HTR-8/SVneo (cell line): ENCODE measurements at regions not wholly inside any gene's neighbourhood (a gene's known extent, or its start where the extent isn't known, plus 50 kb on each side); places are given as distances from the start of the nearest gene placed in this dataset.
A peak's percentile ranks its signal among the peaks of the same experiment; 100 is the strongest.

Source experiments
- DNase-seq: peaks from one replicate; pipeline ENCODE4 v3.0.0; 2011; ENCODE audit warnings: low spot score, mixed read lengths; ENCODE audit not compliant: insufficient read length
- FAIRE-seq: peaks from 2 replicates; lab custom pipeline; 2011; peaks lifted over from hg19 to GRCh38; lab: Jason Lieb, UNC

DNA sequence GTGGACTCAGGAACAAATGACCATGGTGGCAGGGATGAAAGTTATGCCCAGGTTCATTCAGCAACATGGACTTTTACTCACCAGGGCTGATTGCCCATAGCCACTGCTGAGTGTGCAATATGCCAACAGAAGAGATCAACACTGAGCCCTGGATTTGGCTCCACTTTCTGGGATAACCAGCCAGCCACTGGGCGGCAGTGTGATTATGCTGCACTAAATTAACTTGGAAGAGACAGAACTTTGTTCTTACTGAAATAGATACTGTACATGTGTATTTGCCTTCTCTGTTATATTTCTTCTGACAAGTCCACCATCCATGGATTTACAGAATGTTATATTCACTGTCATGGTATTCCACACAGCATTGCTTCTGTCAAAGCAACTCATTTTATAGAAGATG lies 257.4 kb downstream of the TDRD3 start:
- FAIRE-seq (no peak), DNase-seq (peak; percentile 1)

DNA sequence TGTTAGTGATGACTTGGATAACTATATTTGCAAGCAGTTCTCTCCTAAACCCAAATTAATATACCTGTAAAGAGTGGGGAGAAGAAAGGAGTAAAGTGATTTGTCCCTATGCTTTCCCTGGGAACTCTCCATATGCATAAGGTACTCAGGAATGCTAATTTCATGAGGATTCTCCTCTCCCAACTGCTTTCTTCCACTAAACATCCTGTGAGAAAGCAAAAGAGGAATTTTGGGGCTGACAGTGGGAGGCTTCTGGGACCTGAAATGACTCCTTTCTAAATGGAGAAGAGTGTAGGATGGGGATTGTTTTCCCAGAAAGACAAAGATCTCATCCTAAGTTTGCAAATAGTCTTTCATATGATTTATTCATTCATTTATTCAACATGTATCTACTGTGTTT lies 250.5 kb downstream of the TDRD3 start:
- DNase-seq (no peak), FAIRE-seq (no peak)

DNA sequence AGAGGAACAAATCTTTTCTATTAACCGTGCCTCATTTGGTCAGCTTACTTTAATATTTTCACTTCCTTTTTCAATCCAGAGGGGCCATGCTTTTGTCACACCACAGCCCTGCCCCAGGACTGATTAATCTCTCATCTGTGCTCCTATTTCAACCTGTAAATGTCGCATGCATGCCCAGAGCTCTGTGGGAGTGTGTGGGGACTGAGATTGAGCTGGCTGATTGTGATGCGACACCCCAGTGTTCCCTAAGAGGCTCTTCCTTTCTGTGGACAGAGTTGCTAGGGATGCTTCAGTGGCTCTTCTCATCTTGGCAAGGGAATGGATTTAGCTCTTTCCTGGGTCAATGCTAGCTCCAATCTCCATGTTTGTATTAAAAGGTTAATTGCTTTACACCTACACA lies 249.6 kb downstream of the TDRD3 start:
- no peak for DNase-seq
- no peak for FAIRE-seq

DNA sequence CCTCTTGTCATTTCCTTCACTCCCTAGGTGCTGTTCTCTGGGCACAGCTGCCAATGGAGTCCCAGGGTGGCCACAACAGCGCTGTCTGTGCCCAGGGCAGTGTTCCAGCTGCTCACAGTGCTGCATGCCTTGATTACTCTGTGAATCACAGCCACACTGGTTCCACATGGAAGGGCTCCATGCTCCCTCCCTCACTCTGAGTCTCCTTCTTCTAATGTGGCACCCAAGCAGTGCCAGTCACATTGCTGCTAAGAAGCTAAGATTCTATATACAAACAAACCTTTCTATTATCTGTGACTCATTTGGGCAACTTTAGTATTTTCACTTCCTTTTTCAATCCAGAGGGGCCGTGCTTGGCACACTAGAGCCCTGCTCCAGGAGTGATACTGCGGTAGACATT lies 248.7 kb downstream of the TDRD3 start:
- DNase-seq = no peak
- FAIRE-seq = no peak

DNA sequence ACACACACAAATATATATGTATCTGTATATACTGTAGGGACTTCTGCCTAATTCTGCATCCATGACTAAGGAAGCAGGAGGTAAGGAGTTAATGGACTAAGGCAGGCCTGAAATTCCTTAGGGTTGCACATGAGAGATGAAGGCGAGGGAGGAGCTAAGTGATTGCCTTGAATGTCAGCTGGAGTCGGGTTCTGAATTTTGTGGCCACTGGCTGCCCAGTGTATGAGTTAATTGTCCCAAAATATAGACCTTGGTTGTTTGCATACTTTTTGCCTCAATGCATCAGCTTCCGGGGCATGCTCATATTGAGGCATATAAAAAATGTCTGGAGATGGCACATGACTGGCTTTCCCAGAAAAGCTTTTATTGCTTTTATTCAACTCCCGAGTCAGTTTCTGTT lies 245.5 kb downstream of the TDRD3 start:
- FAIRE-seq (no peak), DNase-seq (no peak)

DNA sequence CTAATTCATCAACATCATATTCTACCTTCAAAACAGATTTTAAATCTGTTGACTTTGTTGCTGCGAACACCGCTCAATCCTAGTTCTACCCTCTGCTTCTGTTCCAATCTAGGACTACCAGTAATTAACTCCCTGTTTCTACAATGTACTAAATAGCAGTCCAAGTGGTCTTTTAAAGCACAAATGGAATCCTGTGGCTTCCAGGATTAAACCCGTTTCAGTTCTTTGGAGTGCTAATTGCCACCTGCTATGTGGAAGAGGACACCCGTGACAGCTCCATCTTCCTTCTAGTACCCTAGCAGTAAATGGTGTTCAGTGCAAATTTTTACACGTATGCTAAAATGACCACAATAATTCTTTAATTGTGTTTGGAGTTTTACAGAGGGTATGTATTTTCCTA lies 232.1 kb downstream of the TDRD3 start:
- DNase-seq (no peak), FAIRE-seq (no peak)

DNA sequence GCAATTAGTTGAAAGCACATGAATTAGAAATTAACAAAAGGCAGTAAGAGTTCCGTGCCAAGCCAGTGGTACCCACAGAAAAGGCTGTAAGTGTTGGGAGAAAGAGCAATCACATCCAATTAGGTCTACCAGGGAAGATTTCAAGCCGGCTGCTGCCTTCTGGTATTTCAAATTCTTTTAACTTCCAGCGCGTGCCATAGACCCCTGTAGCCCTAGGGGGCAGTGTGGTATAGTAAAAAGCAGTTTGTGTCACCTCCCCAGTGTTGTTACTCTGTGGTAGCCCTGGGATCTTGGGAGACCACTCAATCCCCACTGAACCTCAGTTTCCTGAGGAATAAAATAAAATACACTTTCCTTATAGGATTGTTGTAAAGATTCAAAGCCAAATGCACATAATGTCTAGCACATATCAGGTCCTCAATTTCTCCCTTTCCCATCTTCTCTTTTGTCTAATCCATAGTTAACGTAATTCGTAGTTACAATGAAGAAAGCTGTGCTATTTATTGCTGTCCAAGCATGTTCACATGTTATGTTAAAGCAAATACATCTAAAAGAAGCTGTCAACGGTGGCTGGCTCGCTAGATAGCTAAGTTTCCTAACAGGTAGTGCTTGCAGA lies 230.2 kb downstream of the TDRD3 start:
- peak; percentile 23 for DNase-seq
- FAIRE-seq = no peak
